GM23338 (cell line): ENCODE measurements at regions not wholly inside any gene's neighbourhood (a gene's known extent, or its start where the extent isn't known, plus 50 kb on each side); places are given as distances from the start of the nearest gene placed in this dataset.
A peak's percentile ranks its signal among the peaks of the same experiment; 100 is the strongest.

ENCODE experiments used
- ATAC-seq: fragments of 200-7000 bp; cut with Tn5 transposase; 3 replicates; pipeline ENCODE4 v1.9.1; 2020
- DNase-seq: peaks from one replicate; pipeline ENCODE4 v3.0.0-alpha.2; 2015; ENCODE audit warnings: low spot score
- H2AFZ ChIP-seq: fragments of 200-600 bp; sonication (generic); 2 replicates; pipeline ENCODE4 v1.8.0; 2016; ENCODE audit warnings: antibody characterized with exemption, mild to moderate bottlenecking, moderate library complexity
- H3F3A ChIP-seq: fragments of 200-600 bp; sonication (generic); replicated peaks from 2 replicates; pipeline ENCODE4 v1.8.0; 2017; ENCODE audit warnings: antibody characterized with exemption, mixed run types, low read depth
- H3K27ac ChIP-seq: fragments of 200-600 bp; sonication (generic); 2 replicates; pipeline ENCODE4 v1.6.1; 2016; ENCODE audit warnings: low read depth
- H3K27me3 ChIP-seq: fragments of 200-600 bp; sonication (generic); 2 replicates; pipeline ENCODE4 v1.8.0; 2016; ENCODE audit warnings: mild to moderate bottlenecking, mixed run types, moderate library complexity; ENCODE audit not compliant: insufficient read depth
- H3K36me3 ChIP-seq: fragments of 200-600 bp; sonication (generic); 2 replicates; pipeline ENCODE4 v1.8.0; 2016; ENCODE audit warnings: mild to moderate bottlenecking; ENCODE audit not compliant: insufficient read depth
- H3K4me1 ChIP-seq: fragments of 200-600 bp; sonication (generic); 2 replicates; pipeline ENCODE4 v1.8.0; 2016; ENCODE audit warnings: mild to moderate bottlenecking, moderate library complexity; ENCODE audit not compliant: insufficient read depth
- H3K4me2 ChIP-seq: fragments of 200-600 bp; sonication (generic); 2 replicates; pipeline ENCODE4 v1.7.1; 2017; ENCODE audit warnings: mixed run types
- H3K4me3 ChIP-seq: fragments of 200-600 bp; sonication (generic); 2 replicates; pipeline ENCODE4 v1.6.1; 2016; ENCODE audit warnings: mixed run types
- H3K79me2 ChIP-seq: fragments of 200-600 bp; sonication (generic); replicated peaks from 2 replicates; pipeline ENCODE4 v1.8.0; 2017; ENCODE audit warnings: mild to moderate bottlenecking; ENCODE audit not compliant: insufficient read depth
- H3K9me2 ChIP-seq: fragments of 200-600 bp; sonication (generic); 2 replicates; pipeline ENCODE4 v1.8.0; 2017; ENCODE audit not compliant: insufficient read depth
- H4K20me1 ChIP-seq: fragments of 200-600 bp; sonication (generic); replicated peaks from 2 replicates; pipeline ENCODE4 v1.8.0; 2017; ENCODE audit warnings: mild to moderate bottlenecking; ENCODE audit not compliant: insufficient read depth
- H3K27ac Mint-ChIP-seq: 2 replicates; pipeline ENCODE4 v1.8.0; 2020; ENCODE audit warnings: inconsistent platforms, mild to moderate bottlenecking, moderate library complexity, mixed read lengths
- H3K27me3 Mint-ChIP-seq: 3 replicates; pipeline ENCODE4 v1.8.0; 2022; ENCODE audit warnings: low read depth, mild to moderate bottlenecking, moderate library complexity, mixed read lengths, inconsistent platforms; ENCODE audit not compliant: insufficient read depth, poor library complexity
- H3K36me3 Mint-ChIP-seq: 3 replicates; pipeline ENCODE4 v1.8.0; 2021; ENCODE audit warnings: low read depth, mild to moderate bottlenecking, inconsistent platforms, moderate library complexity, mixed read lengths
- H3K4me1 Mint-ChIP-seq: 3 replicates; pipeline ENCODE4 v1.8.0; 2020; ENCODE audit warnings: mild to moderate bottlenecking, inconsistent platforms, mixed read lengths
- H3K4me3 Mint-ChIP-seq: 3 replicates; pipeline ENCODE4 v1.8.0; 2021; ENCODE audit warnings: moderate library complexity, mild to moderate bottlenecking, inconsistent platforms, mixed read lengths
- H3K9me3 Mint-ChIP-seq: 3 replicates; pipeline ENCODE4 v1.8.0; 2020; ENCODE audit warnings: moderate library complexity, mild to moderate bottlenecking, inconsistent platforms, mixed read lengths
- CREB1 ChIP-seq: fragments of 250-450 bp; sonication (Bioruptor Pico); IDR thresholded peaks from 2 replicates; pipeline ENCODE4 v1.5.0; 2020; ENCODE audit warnings: low read depth, mild to moderate bottlenecking, moderate library complexity
- CTCF ChIP-seq, 2 experiments: fragments of 200-600 bp in 1 of 2; sonication (generic) in 1 of 2; conservative IDR thresholded peaks; 2 replicates each; pipeline versions ENCODE4 v1.5.1 to v1.6.1; 2016 to 2017; ENCODE audit warnings: antibody characterized with exemption in 2 of 2, low read depth in 2 of 2, mild to moderate bottlenecking in 2 of 2, moderate library complexity in 1 of 2
- EZH2 ChIP-seq: fragments of 200-600 bp; sonication (generic); IDR thresholded peaks from one replicate; pipeline ENCODE4 v1.8.0; 2017; ENCODE audit warnings: antibody characterized with exemption, mild to moderate bottlenecking, low read depth; ENCODE audit not compliant: unreplicated experiment
- EZH2phosphoT487 ChIP-seq: fragments of 200-600 bp; sonication (generic); IDR thresholded peaks from one replicate; pipeline ENCODE4 v1.8.1; 2018; ENCODE audit warnings: antibody characterized with exemption; ENCODE audit not compliant: unreplicated experiment
- JUNB ChIP-seq: IDR thresholded peaks from one replicate; pipeline ENCODE4 v1.6.1; 2016; ENCODE audit warnings: antibody characterized with exemption; ENCODE audit not compliant: unreplicated experiment
- NANOG ChIP-seq: IDR thresholded peaks from 2 replicates; pipeline ENCODE4 v1.6.1; 2016; ENCODE audit warnings: antibody characterized with exemption, borderline replicate concordance
- POLR2AphosphoS5 ChIP-seq: IDR thresholded peaks from 2 replicates; pipeline ENCODE4 v1.6.1; 2016; ENCODE audit warnings: antibody characterized with exemption, low read depth
- REST ChIP-seq: IDR thresholded peaks from one replicate; pipeline ENCODE4 v1.6.1; 2018; ENCODE audit warnings: antibody characterized with exemption; ENCODE audit not compliant: unreplicated experiment
- STAT1 ChIP-seq: IDR thresholded peaks from one replicate; pipeline ENCODE4 v1.6.1; 2016; ENCODE audit warnings: antibody characterized with exemption; ENCODE audit not compliant: unreplicated experiment
- ZNF114 ChIP-seq: fragments of 250-450 bp; sonication (Bioruptor Pico); IDR thresholded peaks from 2 replicates; pipeline ENCODE4 v1.5.0; 2020; ENCODE audit warnings: mild to moderate bottlenecking, moderate library complexity
- ZNF331 ChIP-seq: fragments of 250-450 bp; sonication (Bioruptor Pico); IDR thresholded peaks from 2 replicates; pipeline ENCODE4 v1.5.0; 2020; ENCODE audit warnings: low read depth, mild to moderate bottlenecking, moderate library complexity
- TF ChIP-seq, protein P1 (sequence below): IDR thresholded peaks from 2 replicates; pipeline ENCODE4 v1.6.1; 2016; ENCODE audit warnings: antibody characterized with exemption
- TF ChIP-seq, protein P2 (sequence below): fragments of 250-450 bp; sonication (Bioruptor Pico); IDR thresholded peaks from 2 replicates; pipeline ENCODE4 v1.5.0; 2020; ENCODE audit warnings: mild to moderate bottlenecking, moderate library complexity

GRCh38 chr2:139836769-139837168 lies 1056.6 kb upstream of the NXPH2 start:
- H3K27ac ChIP-seq, result no peak overlapping the region
- ATAC-seq (no peak), DNase-seq (no peak)
- peaks cover 15% of the 10 kb centered on the region for H3K36me3 Mint-ChIP-seq
- H3F3A ChIP-seq, result no peaks in the 10 kb centered on the region
- no peak overlapping the region for H3K4me2 ChIP-seq
- no peaks in the 10 kb centered on the region for H3K27me3 Mint-ChIP-seq
- no peaks in the 10 kb centered on the region for H3K79me2 ChIP-seq
- H3K36me3 ChIP-seq, result no peaks in the 10 kb centered on the region
- no peak overlapping the region for H3K4me3 ChIP-seq
- peaks cover 9% of the 10 kb centered on the region for H3K9me2 ChIP-seq
- H3K4me1 Mint-ChIP-seq, result peaks cover 35% of the 10 kb centered on the region
- H3K27ac Mint-ChIP-seq, result peak overlapping the region; percentile 57; the same call in 1 of the 2 replicates
- no peak overlapping the region for H3K4me3 Mint-ChIP-seq
- H3K27me3 ChIP-seq, result no peaks in the 10 kb centered on the region
- no peaks in the 10 kb centered on the region for H4K20me1 ChIP-seq
- H3K4me1 ChIP-seq, result peaks cover 26% of the 10 kb centered on the region
- no peak for TF ChIP-seq POLR2AphosphoS5
- no peak for TF ChIP-seq STAT1
- TF ChIP-seq, protein P1, sequence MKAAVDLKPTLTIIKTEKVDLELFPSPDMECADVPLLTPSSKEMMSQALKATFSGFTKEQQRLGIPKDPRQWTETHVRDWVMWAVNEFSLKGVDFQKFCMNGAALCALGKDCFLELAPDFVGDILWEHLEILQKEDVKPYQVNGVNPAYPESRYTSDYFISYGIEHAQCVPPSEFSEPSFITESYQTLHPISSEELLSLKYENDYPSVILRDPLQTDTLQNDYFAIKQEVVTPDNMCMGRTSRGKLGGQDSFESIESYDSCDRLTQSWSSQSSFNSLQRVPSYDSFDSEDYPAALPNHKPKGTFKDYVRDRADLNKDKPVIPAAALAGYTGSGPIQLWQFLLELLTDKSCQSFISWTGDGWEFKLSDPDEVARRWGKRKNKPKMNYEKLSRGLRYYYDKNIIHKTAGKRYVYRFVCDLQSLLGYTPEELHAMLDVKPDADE, result no peak
- TF ChIP-seq NANOG, result no peak
- no peak for TF ChIP-seq CREB1
- TF ChIP-seq ZNF331, result no peak
- TF ChIP-seq, protein P2, sequence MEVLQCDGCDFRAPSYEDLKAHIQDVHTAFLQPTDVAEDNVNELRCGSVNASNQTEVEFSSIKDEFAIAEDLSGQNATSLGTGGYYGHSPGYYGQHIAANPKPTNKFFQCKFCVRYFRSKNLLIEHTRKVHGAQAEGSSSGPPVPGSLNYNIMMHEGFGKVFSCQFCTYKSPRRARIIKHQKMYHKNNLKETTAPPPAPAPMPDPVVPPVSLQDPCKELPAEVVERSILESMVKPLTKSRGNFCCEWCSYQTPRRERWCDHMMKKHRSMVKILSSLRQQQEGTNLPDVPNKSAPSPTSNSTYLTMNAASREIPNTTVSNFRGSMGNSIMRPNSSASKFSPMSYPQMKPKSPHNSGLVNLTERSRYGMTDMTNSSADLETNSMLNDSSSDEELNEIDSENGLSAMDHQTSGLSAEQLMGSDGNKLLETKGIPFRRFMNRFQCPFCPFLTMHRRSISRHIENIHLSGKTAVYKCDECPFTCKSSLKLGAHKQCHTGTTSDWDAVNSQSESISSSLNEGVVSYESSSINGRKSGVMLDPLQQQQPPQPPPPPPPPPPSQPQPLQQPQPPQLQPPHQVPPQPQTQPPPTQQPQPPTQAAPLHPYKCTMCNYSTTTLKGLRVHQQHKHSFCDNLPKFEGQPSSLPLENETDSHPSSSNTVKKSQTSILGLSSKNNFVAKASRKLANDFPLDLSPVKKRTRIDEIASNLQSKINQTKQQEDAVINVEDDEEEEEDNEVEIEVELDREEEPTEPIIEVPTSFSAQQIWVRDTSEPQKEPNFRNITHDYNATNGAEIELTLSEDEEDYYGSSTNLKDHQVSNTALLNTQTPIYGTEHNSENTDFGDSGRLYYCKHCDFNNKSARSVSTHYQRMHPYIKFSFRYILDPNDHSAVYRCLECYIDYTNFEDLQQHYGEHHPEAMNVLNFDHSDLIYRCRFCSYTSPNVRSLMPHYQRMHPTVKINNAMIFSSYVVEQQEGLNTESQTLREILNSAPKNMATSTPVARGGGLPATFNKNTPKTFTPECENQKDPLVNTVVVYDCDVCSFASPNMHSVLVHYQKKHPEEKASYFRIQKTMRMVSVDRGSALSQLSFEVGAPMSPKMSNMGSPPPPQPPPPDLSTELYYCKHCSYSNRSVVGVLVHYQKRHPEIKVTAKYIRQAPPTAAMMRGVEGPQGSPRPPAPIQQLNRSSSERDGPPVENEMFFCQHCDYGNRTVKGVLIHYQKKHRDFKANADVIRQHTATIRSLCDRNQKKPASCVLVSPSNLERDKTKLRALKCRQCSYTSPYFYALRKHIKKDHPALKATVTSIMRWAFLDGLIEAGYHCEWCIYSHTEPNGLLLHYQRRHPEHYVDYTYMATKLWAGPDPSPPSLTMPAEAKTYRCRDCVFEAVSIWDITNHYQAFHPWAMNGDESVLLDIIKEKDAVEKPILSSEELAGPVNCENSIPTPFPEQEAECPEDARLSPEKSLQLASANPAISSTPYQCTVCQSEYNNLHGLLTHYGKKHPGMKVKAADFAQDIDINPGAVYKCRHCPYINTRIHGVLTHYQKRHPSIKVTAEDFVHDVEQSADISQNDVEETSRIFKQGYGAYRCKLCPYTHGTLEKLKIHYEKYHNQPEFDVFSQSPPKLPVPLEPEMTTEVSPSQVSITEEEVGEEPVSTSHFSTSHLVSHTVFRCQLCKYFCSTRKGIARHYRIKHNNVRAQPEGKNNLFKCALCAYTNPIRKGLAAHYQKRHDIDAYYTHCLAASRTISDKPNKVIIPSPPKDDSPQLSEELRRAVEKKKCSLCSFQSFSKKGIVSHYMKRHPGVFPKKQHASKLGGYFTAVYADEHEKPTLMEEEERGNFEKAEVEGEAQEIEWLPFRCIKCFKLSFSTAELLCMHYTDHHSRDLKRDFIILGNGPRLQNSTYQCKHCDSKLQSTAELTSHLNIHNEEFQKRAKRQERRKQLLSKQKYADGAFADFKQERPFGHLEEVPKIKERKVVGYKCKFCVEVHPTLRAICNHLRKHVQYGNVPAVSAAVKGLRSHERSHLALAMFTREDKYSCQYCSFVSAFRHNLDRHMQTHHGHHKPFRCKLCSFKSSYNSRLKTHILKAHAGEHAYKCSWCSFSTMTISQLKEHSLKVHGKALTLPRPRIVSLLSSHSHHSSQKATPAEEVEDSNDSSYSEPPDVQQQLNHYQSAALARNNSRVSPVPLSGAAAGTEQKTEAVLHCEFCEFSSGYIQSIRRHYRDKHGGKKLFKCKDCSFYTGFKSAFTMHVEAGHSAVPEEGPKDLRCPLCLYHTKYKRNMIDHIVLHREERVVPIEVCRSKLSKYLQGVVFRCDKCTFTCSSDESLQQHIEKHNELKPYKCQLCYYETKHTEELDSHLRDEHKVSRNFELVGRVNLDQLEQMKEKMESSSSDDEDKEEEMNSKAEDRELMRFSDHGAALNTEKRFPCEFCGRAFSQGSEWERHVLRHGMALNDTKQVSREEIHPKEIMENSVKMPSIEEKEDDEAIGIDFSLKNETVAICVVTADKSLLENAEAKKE, result no peak
- TF ChIP-seq JUNB, result no peak
- no peak for TF ChIP-seq ZNF114
- TF ChIP-seq EZH2phosphoT487, result no peak
- TF ChIP-seq CTCF (conservative IDR thresholded peaks at IDR 0.05; ENCODE audit: low read depth in 2 of 2), result no peak
- TF ChIP-seq EZH2, result no peak
- no peak for TF ChIP-seq REST
- H2AFZ ChIP-seq, result no peak overlapping the region
- H3K9me3 Mint-ChIP-seq, result peaks cover 10% of the 10 kb centered on the region; the same call in 2 of the 3 replicates
